H1 (cell line): ENCODE measurements at regions not wholly inside any gene's neighbourhood (a gene's known extent, or its start where the extent isn't known, plus 50 kb on each side); places are given as distances from the start of the nearest gene placed in this dataset.

Experiments
- ATF3 ChIP-seq: IDR thresholded peaks from 2 replicates; pipeline ENCODE4 v1.6.1; 2011; ENCODE audit warnings: low read depth, mild to moderate bottlenecking, low read length; ENCODE audit not compliant: insufficient read depth
- MAFK ChIP-seq: IDR thresholded peaks from 2 replicates; pipeline ENCODE4 v1.6.1; 2012; ENCODE audit warnings: low read depth, mild to moderate bottlenecking, improper control_type of control experiment, low read length
- MAX ChIP-seq: IDR thresholded peaks from 2 replicates; pipeline ENCODE4 v1.6.1; 2012; ENCODE audit warnings: inconsistent platforms
- NANOG ChIP-seq: IDR thresholded peaks from 2 replicates; pipeline ENCODE4 v1.6.1; 2011; ENCODE audit warnings: low read length, low read depth, mild to moderate bottlenecking, inconsistent platforms; ENCODE audit not compliant: insufficient read depth, poor library complexity, severe bottlenecking
- POU5F1 ChIP-seq: IDR thresholded peaks from 2 replicates; pipeline ENCODE4 v1.6.1; 2011; ENCODE audit warnings: low read depth, mild to moderate bottlenecking, low read length, moderate library complexity

- TF ChIP-seq NANOG, result no peak
- TF ChIP-seq MAFK, result no peak
- no peak for TF ChIP-seq ATF3
- no peak for TF ChIP-seq POU5F1
- no peak for TF ChIP-seq MAX
- TF ChIP-seq, all 59 proteins: peak for 0
Observed at GRCh38 chr1:94303005-94303404, 65.6 kb upstream of the ARHGAP29 start (continued).
